ENCODE measurements at regions not wholly inside any gene's neighbourhood (a gene's known extent, or its start where the extent isn't known, plus 50 kb on each side); places are given as distances from the start of the nearest gene placed in this dataset.

- no peak for DNase-seq (ENCODE audit: low read depth)
- H3K4me3 ChIP-seq (ENCODE audit: low read depth, low read length) = no peak overlapping the region
- no peak for TF ChIP-seq CTCF (IDR thresholded peaks at IDR 0.05; ENCODE audit: control insufficient read depth, extremely low read depth, insufficient read depth)
Observed at GRCh38 chr4:100849319-100849718, 331.5 kb upstream of the EMCN start.

- no peak for DNase-seq (ENCODE audit: low read depth)
- TF ChIP-seq CTCF (IDR thresholded peaks at IDR 0.05; ENCODE audit: control insufficient read depth, extremely low read depth, insufficient read depth) = peak; percentile 20; the same call in 1 of the 2 replicates
- H3K4me3 ChIP-seq (ENCODE audit: low read depth, low read length) = no peak overlapping the region
Observed at GRCh38 chr4:100848841-100849240, 331.0 kb upstream of the EMCN start.

- no peak for TF ChIP-seq CTCF (IDR thresholded peaks at IDR 0.05; ENCODE audit: control insufficient read depth, extremely low read depth, insufficient read depth)
- no peak overlapping the region for H3K4me3 ChIP-seq (ENCODE audit: low read depth, low read length)
- no peak for DNase-seq (ENCODE audit: low read depth)
Observed at GRCh38 chr4:100843910-100844309, 326.1 kb upstream of the EMCN start.

GRCh38 chr4:100842856-100843255 is 325.0 kb upstream of the EMCN start:
- no peak for TF ChIP-seq CTCF (IDR thresholded peaks at IDR 0.05; ENCODE audit: control insufficient read depth, extremely low read depth, insufficient read depth)
- H3K4me3 ChIP-seq (ENCODE audit: low read depth, low read length) = no peak overlapping the region
- DNase-seq (ENCODE audit: low read depth) = no peak

- DNase-seq (ENCODE audit: low read depth) = no peak
- H3K4me3 ChIP-seq (ENCODE audit: low read depth, low read length) = no peak overlapping the region
- no peak for TF ChIP-seq CTCF (IDR thresholded peaks at IDR 0.05; ENCODE audit: control insufficient read depth, extremely low read depth, insufficient read depth)
Observed at GRCh38 chr4:100841911-100842310, 324.1 kb upstream of the EMCN start.

GRCh38 chr4:100839712-100840111 is 321.9 kb upstream of the EMCN start:
- TF ChIP-seq CTCF (IDR thresholded peaks at IDR 0.05; ENCODE audit: control insufficient read depth, extremely low read depth, insufficient read depth) = no peak
- peak; percentile 22 for DNase-seq (ENCODE audit: low read depth)
- no peak overlapping the region for H3K4me3 ChIP-seq (ENCODE audit: low read depth, low read length)

GRCh38 chr4:100838286-100838685 is 320.5 kb upstream of the EMCN start:
- no peak for TF ChIP-seq CTCF (IDR thresholded peaks at IDR 0.05; ENCODE audit: control insufficient read depth, extremely low read depth, insufficient read depth)
- no peak overlapping the region for H3K4me3 ChIP-seq (ENCODE audit: low read depth, low read length)
- no peak for DNase-seq (ENCODE audit: low read depth)

All from LNCaP clone FGC (cell line).